ENCODE measurements at regions not wholly inside any gene's neighbourhood (a gene's known extent, or its start where the extent isn't known, plus 50 kb on each side); places are given as distances from the start of the nearest gene placed in this dataset.

GRCh38 chr18:78031991-78032390 lies 782.3 kb downstream of the GALR1 start:
- TF ChIP-seq CTCF (IDR thresholded peaks at IDR 0.05): no peak

GRCh38 chr18:78032574-78032973 lies 782.9 kb downstream of the GALR1 start:
- TF ChIP-seq CTCF (IDR thresholded peaks at IDR 0.05): no peak

GRCh38 chr18:78034755-78035154 lies 785.1 kb downstream of the GALR1 start:
- no peak for TF ChIP-seq CTCF (IDR thresholded peaks at IDR 0.05)

GRCh38 chr18:78041218-78041617 lies 791.6 kb downstream of the GALR1 start:
- TF ChIP-seq CTCF (IDR thresholded peaks at IDR 0.05): no peak

- TF ChIP-seq CTCF (IDR thresholded peaks at IDR 0.05): no peak
These were observed 797.0 kb downstream of the GALR1 start for GRCh38 chr18:78046631-78047030.

GRCh38 chr18:78049281-78049680 lies 799.6 kb downstream of the GALR1 start:
- TF ChIP-seq CTCF (IDR thresholded peaks at IDR 0.05): no peak

GRCh38 chr18:78054801-78055200 lies 805.2 kb downstream of the GALR1 start:
- TF ChIP-seq CTCF (IDR thresholded peaks at IDR 0.05): no peak

- TF ChIP-seq CTCF (IDR thresholded peaks at IDR 0.05): no peak
These were observed 806.4 kb downstream of the GALR1 start for GRCh38 chr18:78056011-78056410.

Data from LNCAP (cell line).